Smooth muscle cell (in vitro differentiated cells): ENCODE measurements at regions not wholly inside any gene's neighbourhood (a gene's known extent, or its start where the extent isn't known, plus 50 kb on each side); places are given as distances from the start of the nearest gene placed in this dataset.
"Not testable (repeated sequence)": the region's sequence is repeated elsewhere in the genome, so short reads cannot be mapped to it uniquely, and the experiment has no call there.

ENCODE experiments used
- DNase-seq: peaks from one replicate; lab custom pipeline; 2025; ENCODE audit not compliant: unreplicated experiment; lab: John Stamatoyannopoulos, UW
- H2AFZ ChIP-seq: fragments of 200-600 bp; sonication (generic); 2 replicates; pipeline ENCODE4 v1.6.0; 2016; ENCODE audit warnings: antibody characterized with exemption, low read depth, mild to moderate bottlenecking
- H3F3A ChIP-seq: fragments of 200-600 bp; sonication (generic); 2 replicates; pipeline ENCODE4 v1.6.0; 2017; ENCODE audit warnings: antibody characterized with exemption, low read depth
- H3K27ac ChIP-seq: fragments of 200-600 bp; sonication (generic); 2 replicates; pipeline ENCODE4 v1.5.1; 2016; ENCODE audit warnings: low read depth, mild to moderate bottlenecking
- H3K27me3 ChIP-seq: fragments of 200-600 bp; sonication (generic); 2 replicates; pipeline ENCODE4 v1.6.1; 2016; ENCODE audit warnings: low read depth, mild to moderate bottlenecking
- H3K36me3 ChIP-seq: fragments of 200-600 bp; sonication (generic); 2 replicates; pipeline ENCODE4 v1.5.1; 2016; ENCODE audit warnings: low read depth
- H3K4me1 ChIP-seq: fragments of 200-600 bp; sonication (generic); 2 replicates; pipeline ENCODE4 v1.5.1; 2016; ENCODE audit warnings: low read depth
- H3K4me2 ChIP-seq: fragments of 200-600 bp; sonication (generic); 2 replicates; pipeline ENCODE4 v1.6.0; 2016; ENCODE audit warnings: mild to moderate bottlenecking
- H3K4me3 ChIP-seq: fragments of 200-600 bp; sonication (generic); 2 replicates; pipeline ENCODE4 v1.5.1; 2016; ENCODE audit warnings: mild to moderate bottlenecking
- H3K79me2 ChIP-seq: fragments of 200-600 bp; sonication (generic); 2 replicates; pipeline ENCODE4 v1.6.0; 2016; ENCODE audit warnings: low read depth, mild to moderate bottlenecking
- H3K9ac ChIP-seq: fragments of 200-600 bp; sonication (generic); 2 replicates; pipeline ENCODE4 v1.6.0; 2016; ENCODE audit warnings: low read depth
- H3K9me3 ChIP-seq: fragments of 200-600 bp; sonication (generic); replicated peaks from 2 replicates; pipeline ENCODE4 v1.5.1; 2016; ENCODE audit warnings: low read depth
- H4K20me1 ChIP-seq: fragments of 200-600 bp; sonication (generic); 2 replicates; pipeline ENCODE4 v1.6.0; 2016; ENCODE audit warnings: low read depth
- WGBS: methylation state at CpG from one replicate; pipeline ENCODE4 v1.1.7; 2016; ENCODE audit warnings: low lambda C conversion rate; 5-methylcytosine and 5-hydroxymethylcytosine counted together
- TF ChIP-seq, protein P1 (sequence below): fragments of 200-600 bp; sonication (generic); IDR thresholded peaks from 2 replicates; pipeline ENCODE4 v1.5.1; 2017; ENCODE audit warnings: borderline replicate concordance, mild to moderate bottlenecking, antibody characterized with exemption; ENCODE audit not compliant: insufficient read depth, poor library complexity, severe bottlenecking

DNA sequence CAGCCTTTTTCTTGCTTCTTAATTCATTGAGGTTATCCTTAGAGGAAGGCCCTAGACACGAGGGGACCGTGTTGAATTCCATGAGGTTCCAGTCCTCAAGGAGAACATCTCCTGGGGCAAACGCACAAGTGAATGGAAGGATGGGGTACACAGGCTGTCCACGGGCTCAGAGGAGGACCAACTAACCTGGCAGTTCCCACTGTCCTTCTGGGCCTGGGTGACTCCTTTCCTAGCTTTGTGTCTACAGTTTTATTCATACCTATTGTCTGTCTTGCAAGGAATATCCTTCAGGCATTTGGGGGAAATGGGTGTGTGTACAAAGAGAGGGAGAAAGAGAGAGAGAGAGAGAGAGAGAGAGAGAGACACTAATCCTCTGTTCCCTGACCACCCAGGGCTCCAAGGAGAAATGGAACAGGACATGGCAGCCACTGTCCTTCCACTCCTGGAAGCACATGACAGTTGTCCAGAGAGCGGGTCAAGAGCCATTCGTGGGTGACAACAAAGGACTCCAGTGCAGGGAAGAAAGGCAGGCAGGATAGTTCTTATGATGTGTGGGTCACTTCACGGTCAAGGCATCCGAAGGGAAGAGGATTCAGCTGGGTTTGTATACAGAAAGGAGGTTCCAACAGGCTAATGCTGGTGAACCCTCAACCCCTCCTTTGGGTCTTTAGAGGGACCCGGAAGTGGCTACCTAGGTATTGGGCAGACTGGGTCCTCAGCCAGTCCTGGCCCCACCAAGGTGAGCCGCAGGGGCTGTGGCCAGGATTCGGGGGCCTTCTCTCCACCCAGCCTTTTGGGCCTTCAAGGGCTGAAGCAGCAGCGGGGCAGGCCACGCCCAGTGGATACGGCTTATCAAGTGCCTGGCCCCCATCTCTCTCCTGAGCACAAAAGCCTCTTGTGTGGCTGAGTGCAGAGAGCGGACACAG is 150.6 kb downstream of the MYCN start:
- WGBS = 91% methylated on average over 15 of the region's 15 CpGs
- Histone ChIP-seq H3K27me3 (no peaks in the 10 kb centered on the region), H3K27ac (no peak overlapping the region), H2AFZ (no peak overlapping the region), H3K4me1 (no peaks in the 10 kb centered on the region), H3F3A (no peaks in the 10 kb centered on the region), H3K9me3 (no peaks in the 10 kb centered on the region), H3K79me2 (no peaks in the 10 kb centered on the region), H4K20me1 (no peaks in the 10 kb centered on the region), H3K36me3 (no peaks in the 10 kb centered on the region), H3K4me3 (no peak overlapping the region), H3K9ac (no peak overlapping the region), H3K4me2 (no peak overlapping the region)
- no peak for DNase-seq
- TF ChIP-seq, protein P1, sequence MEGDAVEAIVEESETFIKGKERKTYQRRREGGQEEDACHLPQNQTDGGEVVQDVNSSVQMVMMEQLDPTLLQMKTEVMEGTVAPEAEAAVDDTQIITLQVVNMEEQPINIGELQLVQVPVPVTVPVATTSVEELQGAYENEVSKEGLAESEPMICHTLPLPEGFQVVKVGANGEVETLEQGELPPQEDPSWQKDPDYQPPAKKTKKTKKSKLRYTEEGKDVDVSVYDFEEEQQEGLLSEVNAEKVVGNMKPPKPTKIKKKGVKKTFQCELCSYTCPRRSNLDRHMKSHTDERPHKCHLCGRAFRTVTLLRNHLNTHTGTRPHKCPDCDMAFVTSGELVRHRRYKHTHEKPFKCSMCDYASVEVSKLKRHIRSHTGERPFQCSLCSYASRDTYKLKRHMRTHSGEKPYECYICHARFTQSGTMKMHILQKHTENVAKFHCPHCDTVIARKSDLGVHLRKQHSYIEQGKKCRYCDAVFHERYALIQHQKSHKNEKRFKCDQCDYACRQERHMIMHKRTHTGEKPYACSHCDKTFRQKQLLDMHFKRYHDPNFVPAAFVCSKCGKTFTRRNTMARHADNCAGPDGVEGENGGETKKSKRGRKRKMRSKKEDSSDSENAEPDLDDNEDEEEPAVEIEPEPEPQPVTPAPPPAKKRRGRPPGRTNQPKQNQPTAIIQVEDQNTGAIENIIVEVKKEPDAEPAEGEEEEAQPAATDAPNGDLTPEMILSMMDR = no peak

DNA sequence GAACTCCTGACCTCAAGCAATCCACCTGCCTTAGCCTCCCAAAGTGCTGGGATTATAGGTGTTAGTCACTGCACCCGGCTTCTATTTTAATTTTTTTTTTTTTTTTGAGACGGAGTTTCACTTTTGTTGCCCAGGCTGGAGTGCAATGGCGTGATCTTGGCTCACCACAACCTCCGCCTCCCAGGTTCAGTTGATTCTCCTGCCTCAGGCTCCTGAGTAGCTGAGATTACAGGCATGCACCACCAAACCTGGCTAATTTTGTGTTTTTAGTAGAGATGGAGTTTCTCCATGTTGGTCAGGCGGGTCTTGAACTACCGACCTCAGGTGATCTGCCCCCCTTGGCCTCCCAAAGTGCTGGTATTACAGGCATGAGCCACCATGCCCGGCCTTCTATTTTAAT is 149.1 kb downstream of the MYCN start:
- H3K9ac ChIP-seq, H3F3A ChIP-seq, H3K4me3 ChIP-seq, H3K79me2 ChIP-seq, H4K20me1 ChIP-seq, H3K4me1 ChIP-seq, H3K27ac ChIP-seq, H3K4me2 ChIP-seq, H2AFZ ChIP-seq, H3K36me3 ChIP-seq, DNase-seq, H3K9me3 ChIP-seq, H3K27me3 ChIP-seq: not testable (repeated sequence)
- WGBS = 89% methylated on average over 7 of the region's 7 CpGs

DNA sequence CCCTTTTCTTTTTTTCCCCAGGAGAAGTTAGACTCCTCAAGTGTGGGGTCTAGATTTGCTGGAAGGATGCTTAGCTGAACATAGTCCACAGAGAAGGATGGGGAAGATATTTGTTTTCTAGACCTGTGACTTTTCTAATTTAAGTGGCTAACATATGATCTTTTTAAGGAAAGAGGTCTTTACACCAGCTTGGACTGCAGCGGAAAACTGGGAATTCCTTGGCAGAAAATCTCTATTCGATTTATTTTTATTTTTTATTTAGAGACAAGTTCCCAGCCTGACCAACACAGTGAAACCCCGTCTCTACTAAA is 148.4 kb downstream of the MYCN start:
- 80% methylated on average over 3 of the region's 3 CpGs for WGBS
- DNase-seq = no peak
- Histone ChIP-seq H3K27me3 (no peaks in the 10 kb centered on the region), H3K9me3 (no peaks in the 10 kb centered on the region), H4K20me1 (no peaks in the 10 kb centered on the region), H3K4me2 (no peak overlapping the region), H3K36me3 (no peaks in the 10 kb centered on the region), H3F3A (no peaks in the 10 kb centered on the region), H3K9ac (no peak overlapping the region), H3K4me1 (peaks cover 14% of the 10 kb centered on the region), H2AFZ (no peak overlapping the region), H3K4me3 (no peak overlapping the region), H3K27ac (no peak overlapping the region), H3K79me2 (no peaks in the 10 kb centered on the region)
- TF ChIP-seq, protein P1 = no peak

DNA sequence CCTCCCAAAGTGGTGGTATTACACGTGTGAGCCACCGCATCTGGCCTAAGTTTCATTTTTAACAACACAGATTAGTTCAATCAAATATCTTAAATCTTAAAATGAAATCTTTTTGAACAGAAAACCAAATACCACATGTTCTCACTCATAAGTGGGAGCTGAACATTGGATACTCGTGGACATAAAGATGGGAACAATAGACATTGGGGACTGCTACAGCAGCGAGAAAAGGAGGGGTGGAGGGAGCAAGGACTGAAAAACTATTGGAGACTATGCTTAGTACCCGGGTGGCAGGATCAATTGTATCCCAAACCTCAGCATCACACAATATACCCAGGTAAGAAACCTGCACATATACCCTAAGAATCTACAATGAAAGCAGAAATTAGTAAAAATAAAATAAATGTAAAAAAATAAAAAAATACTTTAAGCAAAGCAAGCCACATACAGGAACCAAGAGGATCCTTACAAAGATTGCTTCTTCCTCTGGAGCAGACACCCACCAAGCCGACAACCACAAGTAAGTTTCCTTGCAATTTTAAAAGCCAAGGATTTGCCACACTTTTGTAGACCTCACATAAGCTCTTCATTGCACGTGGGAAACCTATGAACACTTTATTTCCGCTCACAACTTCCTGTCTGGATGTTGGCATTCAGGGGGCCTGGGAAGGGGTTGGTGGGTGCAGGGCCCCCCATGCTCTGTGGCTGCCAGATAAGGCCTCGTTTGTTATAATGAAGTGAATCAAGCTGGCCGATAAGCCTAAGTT is 147.9 kb downstream of the MYCN start:
- TF ChIP-seq, protein P1 = no peak
- WGBS = 81% methylated on average over 10 of the region's 10 CpGs
- H3K79me2 ChIP-seq = no peaks in the 10 kb centered on the region
- H4K20me1 ChIP-seq = no peaks in the 10 kb centered on the region
- no peak overlapping the region for H3K27ac ChIP-seq
- H3K4me2 ChIP-seq = no peak overlapping the region
- H3K36me3 ChIP-seq = no peaks in the 10 kb centered on the region
- H3F3A ChIP-seq = no peaks in the 10 kb centered on the region
- no peak overlapping the region for H3K4me3 ChIP-seq
- H3K9me3 ChIP-seq = no peaks in the 10 kb centered on the region
- peaks cover 14% of the 10 kb centered on the region for H3K4me1 ChIP-seq
- no peak overlapping the region for H3K9ac ChIP-seq
- no peak overlapping the region for H2AFZ ChIP-seq
- DNase-seq = no peak
- no peaks in the 10 kb centered on the region for H3K27me3 ChIP-seq

DNA sequence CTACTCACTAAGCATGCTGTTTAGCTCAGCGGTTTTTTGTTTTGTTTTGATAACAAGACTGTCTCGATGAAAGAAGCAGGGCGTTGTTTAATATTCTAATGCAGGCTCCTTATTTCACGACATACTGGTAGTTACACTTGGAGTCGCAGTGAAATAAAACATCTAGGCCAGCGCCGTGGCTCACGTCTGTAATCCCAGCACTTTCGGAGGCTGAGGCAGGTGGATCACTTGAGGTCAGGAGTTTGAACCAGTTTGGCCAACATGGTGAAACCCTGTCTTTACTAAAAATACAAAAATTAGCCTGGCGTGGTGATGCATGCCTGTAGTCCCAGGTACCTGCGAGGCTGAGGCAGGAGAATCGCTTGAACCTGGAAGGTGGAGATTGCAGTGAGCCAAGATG is 145.8 kb downstream of the MYCN start:
- H3F3A ChIP-seq, DNase-seq, H3K9ac ChIP-seq, H3K79me2 ChIP-seq, H3K9me3 ChIP-seq, H3K36me3 ChIP-seq, H2AFZ ChIP-seq, H3K4me2 ChIP-seq, H3K27ac ChIP-seq, H3K27me3 ChIP-seq, H3K4me3 ChIP-seq, H4K20me1 ChIP-seq: not testable (repeated sequence)
- peaks cover 14% of the 10 kb centered on the region for H3K4me1 ChIP-seq
- 88% methylated on average over 12 of the region's 12 CpGs for WGBS
